Activated CD4-positive, alpha-beta T cell treated with anti-CD3 and anti-CD28 coated beads for 24 hours (primary cell): ENCODE measurements at regions not wholly inside any gene's neighbourhood (a gene's known extent, or its start where the extent isn't known, plus 50 kb on each side); places are given as distances from the start of the nearest gene placed in this dataset.
"Not testable (repeated sequence)": the region's sequence is repeated elsewhere in the genome, so short reads cannot be mapped to it uniquely, and the experiment has no call there.

Source experiments
- DNase-seq, 2 donors: peaks; one replicate each; pipeline ENCODE4 v3.0.0-alpha.2; 2020; ENCODE audit warnings: low read depth in 2 of 2

- no peak for DNase-seq
These were observed 51.2 kb upstream of the PRR23C start for GRCh38 chr3:139095803-139096466.

- DNase-seq: no peak
These were observed 52.0 kb upstream of the PRR23C start for GRCh38 chr3:139096670-139097069.

GRCh38 chr3:139098391-139098790 is 53.7 kb upstream of the PRR23C start:
- no peak for DNase-seq

GRCh38 chr3:139099968-139100817 is 55.5 kb upstream of the PRR23C start:
- DNase-seq: no peak

GRCh38 chr3:139100821-139101220 is 56.1 kb upstream of the PRR23C start:
- DNase-seq: no peak

GRCh38 chr3:139101396-139101795 is 56.7 kb upstream of the PRR23C start:
- no peak for DNase-seq

GRCh38 chr3:139103484-139103883 is 58.8 kb upstream of the PRR23C start:
- no peak for DNase-seq

- DNase-seq: no peak
These were observed 59.4 kb upstream of the PRR23C start for GRCh38 chr3:139104062-139104461.

- no peak for DNase-seq
These were observed 60.5 kb upstream of the PRR23C start for GRCh38 chr3:139105154-139105702.

- DNase-seq: no peak
These were observed 61.6 kb upstream of the PRR23C start for GRCh38 chr3:139106013-139106932.

GRCh38 chr3:139107424-139108252 is 62.9 kb upstream of the PRR23C start:
- no peak for DNase-seq

- no peak for DNase-seq
These were observed 63.7 kb upstream of the PRR23C start for GRCh38 chr3:139108253-139108969.

GRCh38 chr3:139109271-139109670 is 64.6 kb upstream of the PRR23C start:
- DNase-seq: no peak

- no peak for DNase-seq
These were observed 65.6 kb upstream of the PRR23C start for GRCh38 chr3:139110072-139110830.

- not testable (repeated sequence) for DNase-seq
These were observed 66.2 kb upstream of the PRR23C start for GRCh38 chr3:139110929-139111328.

- DNase-seq: peak; percentile 34 to 60
These were observed 66.9 kb upstream of the PRR23C start for GRCh38 chr3:139111392-139112229.

- no peak for DNase-seq
These were observed 67.5 kb upstream of the PRR23C start for GRCh38 chr3:139112230-139112558.

GRCh38 chr3:139113231-139113992 is 68.7 kb upstream of the PRR23C start:
- no peak for DNase-seq
